ENCODE measurements at regions not wholly inside any gene's neighbourhood (a gene's known extent, or its start where the extent isn't known, plus 50 kb on each side); places are given as distances from the start of the nearest gene placed in this dataset.

DNA sequence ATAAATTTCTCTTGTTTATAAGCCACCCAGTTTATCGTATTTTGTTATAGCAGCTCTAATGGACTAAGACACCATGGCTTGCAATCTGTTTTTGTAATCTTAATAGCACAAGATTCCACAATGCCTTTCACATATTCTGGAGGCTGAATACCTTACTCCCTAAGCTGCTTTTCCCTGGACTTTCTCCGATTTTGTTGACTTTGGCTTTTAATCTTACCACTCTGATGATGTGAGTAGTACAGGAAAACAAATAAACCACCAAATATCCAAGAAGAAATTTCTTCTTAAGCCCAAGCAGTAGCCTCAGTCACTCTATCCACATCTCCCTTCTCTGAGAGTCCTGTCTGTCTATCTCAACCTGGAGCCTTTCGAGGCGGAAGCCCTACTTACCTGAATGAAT is 838.6 kb downstream of the LTN1 start:
- Histone ChIP-seq H3K27ac (ENCODE audit: low read depth, low read length) (no peak overlapping the region), H3K9me3 (ENCODE audit: control insufficient read depth, insufficient read depth, low read length) (no peaks in the 10 kb centered on the region), H3K4me1 (ENCODE audit: control insufficient read depth, low read length) (no peaks in the 10 kb centered on the region), H3K36me3 (ENCODE audit: control insufficient read depth, low read length) (no peaks in the 10 kb centered on the region), H4K20me1 (ENCODE audit: control insufficient read depth, insufficient read depth, low read depth, low read length) (no peaks in the 10 kb centered on the region), H3F3A (ENCODE audit: control insufficient read depth, insufficient read depth) (no peaks in the 10 kb centered on the region), H3K4me3 (ENCODE audit: low read length) (no peak overlapping the region), H3K4me2 (ENCODE audit: low read length) (no peak overlapping the region), H3K9me2 (replicated peaks; ENCODE audit: control insufficient read depth, low read length) (no peaks in the 10 kb centered on the region), H3K27me3 (ENCODE audit: control insufficient read depth, low read length) (no peaks in the 10 kb centered on the region), H3K79me2 (ENCODE audit: control insufficient read depth, low read length) (no peaks in the 10 kb centered on the region)
- TF ChIP-seq, protein P1, sequence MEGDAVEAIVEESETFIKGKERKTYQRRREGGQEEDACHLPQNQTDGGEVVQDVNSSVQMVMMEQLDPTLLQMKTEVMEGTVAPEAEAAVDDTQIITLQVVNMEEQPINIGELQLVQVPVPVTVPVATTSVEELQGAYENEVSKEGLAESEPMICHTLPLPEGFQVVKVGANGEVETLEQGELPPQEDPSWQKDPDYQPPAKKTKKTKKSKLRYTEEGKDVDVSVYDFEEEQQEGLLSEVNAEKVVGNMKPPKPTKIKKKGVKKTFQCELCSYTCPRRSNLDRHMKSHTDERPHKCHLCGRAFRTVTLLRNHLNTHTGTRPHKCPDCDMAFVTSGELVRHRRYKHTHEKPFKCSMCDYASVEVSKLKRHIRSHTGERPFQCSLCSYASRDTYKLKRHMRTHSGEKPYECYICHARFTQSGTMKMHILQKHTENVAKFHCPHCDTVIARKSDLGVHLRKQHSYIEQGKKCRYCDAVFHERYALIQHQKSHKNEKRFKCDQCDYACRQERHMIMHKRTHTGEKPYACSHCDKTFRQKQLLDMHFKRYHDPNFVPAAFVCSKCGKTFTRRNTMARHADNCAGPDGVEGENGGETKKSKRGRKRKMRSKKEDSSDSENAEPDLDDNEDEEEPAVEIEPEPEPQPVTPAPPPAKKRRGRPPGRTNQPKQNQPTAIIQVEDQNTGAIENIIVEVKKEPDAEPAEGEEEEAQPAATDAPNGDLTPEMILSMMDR (IDR thresholded peaks at IDR 0.05; ENCODE audit: low read depth, low read length, poor library complexity, severe bottlenecking): no peak
- TF ChIP-seq EZH2phosphoT487 (IDR thresholded peaks at IDR 0.05; ENCODE audit: borderline replicate concordance, low read length): no peak

GRCh38 chr21:28152732-28153131 is 839.9 kb downstream of the LTN1 start:
- TF ChIP-seq, protein P1 (IDR thresholded peaks at IDR 0.05; ENCODE audit: low read depth, low read length, poor library complexity, severe bottlenecking): no peak
- no peak for TF ChIP-seq EZH2phosphoT487 (IDR thresholded peaks at IDR 0.05; ENCODE audit: borderline replicate concordance, low read length)
- H3F3A ChIP-seq (ENCODE audit: control insufficient read depth, insufficient read depth): no peaks in the 10 kb centered on the region
- no peak overlapping the region for H3K4me2 ChIP-seq (ENCODE audit: low read length)
- H3K27ac ChIP-seq (ENCODE audit: low read depth, low read length): no peak overlapping the region
- no peaks in the 10 kb centered on the region for H3K9me3 ChIP-seq (ENCODE audit: control insufficient read depth, insufficient read depth, low read length)
- H3K9me2 ChIP-seq (replicated peaks; ENCODE audit: control insufficient read depth, low read length): no peaks in the 10 kb centered on the region
- no peaks in the 10 kb centered on the region for H3K79me2 ChIP-seq (ENCODE audit: control insufficient read depth, low read length)
- no peak overlapping the region for H3K4me3 ChIP-seq (ENCODE audit: low read length)
- H3K4me1 ChIP-seq (ENCODE audit: control insufficient read depth, low read length): no peaks in the 10 kb centered on the region
- H3K36me3 ChIP-seq (ENCODE audit: control insufficient read depth, low read length): no peaks in the 10 kb centered on the region
- no peaks in the 10 kb centered on the region for H3K27me3 ChIP-seq (ENCODE audit: control insufficient read depth, low read length)
- no peaks in the 10 kb centered on the region for H4K20me1 ChIP-seq (ENCODE audit: control insufficient read depth, insufficient read depth, low read depth, low read length)

DNA sequence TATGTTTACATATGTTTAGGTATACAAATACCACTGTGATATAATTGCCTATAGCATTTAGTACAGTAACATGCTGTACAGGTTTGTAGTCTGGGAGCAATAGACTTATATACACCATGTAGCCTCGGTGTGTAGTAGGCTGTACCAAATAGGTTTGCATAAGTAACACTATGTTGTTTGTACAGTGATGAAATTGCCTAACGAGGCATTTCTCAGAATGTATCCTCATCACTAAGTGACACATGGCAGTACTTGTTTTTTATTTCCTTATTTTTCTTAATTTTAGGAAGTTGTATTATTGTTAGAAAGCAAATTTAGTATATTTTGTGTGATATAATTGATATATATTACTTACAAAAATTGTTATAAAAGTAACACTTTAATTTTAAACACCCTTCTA is 840.9 kb downstream of the LTN1 start:
- no peaks in the 10 kb centered on the region for H3K9me3 ChIP-seq (ENCODE audit: control insufficient read depth, insufficient read depth, low read length)
- H3K79me2 ChIP-seq (ENCODE audit: control insufficient read depth, low read length): no peaks in the 10 kb centered on the region
- no peaks in the 10 kb centered on the region for H3K36me3 ChIP-seq (ENCODE audit: control insufficient read depth, low read length)
- no peak overlapping the region for H3K27ac ChIP-seq (ENCODE audit: low read depth, low read length)
- no peaks in the 10 kb centered on the region for H3F3A ChIP-seq (ENCODE audit: control insufficient read depth, insufficient read depth)
- no peaks in the 10 kb centered on the region for H3K9me2 ChIP-seq (replicated peaks; ENCODE audit: control insufficient read depth, low read length)
- H3K4me3 ChIP-seq (ENCODE audit: low read length): no peak overlapping the region
- H3K27me3 ChIP-seq (ENCODE audit: control insufficient read depth, low read length): no peaks in the 10 kb centered on the region
- H4K20me1 ChIP-seq (ENCODE audit: control insufficient read depth, insufficient read depth, low read depth, low read length): no peaks in the 10 kb centered on the region
- H3K4me1 ChIP-seq (ENCODE audit: control insufficient read depth, low read length): no peaks in the 10 kb centered on the region
- TF ChIP-seq EZH2phosphoT487 (IDR thresholded peaks at IDR 0.05; ENCODE audit: borderline replicate concordance, low read length): no peak
- TF ChIP-seq, protein P1 (IDR thresholded peaks at IDR 0.05; ENCODE audit: low read depth, low read length, poor library complexity, severe bottlenecking): no peak
- no peak overlapping the region for H3K4me2 ChIP-seq (ENCODE audit: low read length)

- Histone ChIP-seq H3K4me2 (ENCODE audit: low read length) (no peak overlapping the region), H3K27ac (ENCODE audit: low read depth, low read length) (no peak overlapping the region), H3K4me1 (ENCODE audit: control insufficient read depth, low read length) (no peaks in the 10 kb centered on the region), H3K79me2 (ENCODE audit: control insufficient read depth, low read length) (no peaks in the 10 kb centered on the region), H3K9me2 (replicated peaks; ENCODE audit: control insufficient read depth, low read length) (no peaks in the 10 kb centered on the region), H3K9me3 (ENCODE audit: control insufficient read depth, insufficient read depth, low read length) (no peaks in the 10 kb centered on the region), H4K20me1 (ENCODE audit: control insufficient read depth, insufficient read depth, low read depth, low read length) (no peaks in the 10 kb centered on the region), H3K4me3 (ENCODE audit: low read length) (no peak overlapping the region), H3K27me3 (ENCODE audit: control insufficient read depth, low read length) (no peaks in the 10 kb centered on the region), H3K36me3 (ENCODE audit: control insufficient read depth, low read length) (no peaks in the 10 kb centered on the region), H3F3A (ENCODE audit: control insufficient read depth, insufficient read depth) (no peaks in the 10 kb centered on the region)
- TF ChIP-seq EZH2phosphoT487 (IDR thresholded peaks at IDR 0.05; ENCODE audit: borderline replicate concordance, low read length): no peak
- TF ChIP-seq, protein P1 (IDR thresholded peaks at IDR 0.05; ENCODE audit: low read depth, low read length, poor library complexity, severe bottlenecking): no peak
Measured at GRCh38 chr21:28150778-28151177, 841.9 kb downstream of the LTN1 start.
